NCI-H1436 (cell line): ENCODE measurements at regions not wholly inside any gene's neighbourhood (a gene's known extent, or its start where the extent isn't known, plus 50 kb on each side); places are given as distances from the start of the nearest gene placed in this dataset.

Source experiments
- DNase-seq: peaks from one replicate; lab custom pipeline; 2025; lab: John Stamatoyannopoulos, UW

GRCh38 chr15:35857567-35858226 lies 311.7 kb upstream of the DPH6 start:
- DNase-seq = no peak

GRCh38 chr15:35858707-35859106 lies 312.7 kb upstream of the DPH6 start:
- no peak for DNase-seq

GRCh38 chr15:35863655-35864054 lies 317.7 kb upstream of the DPH6 start:
- DNase-seq = no peak

- no peak for DNase-seq
Observed at GRCh38 chr15:35867356-35867755, 321.4 kb upstream of the DPH6 start.

- no peak for DNase-seq
Observed at GRCh38 chr15:35871282-35871681, 325.3 kb upstream of the DPH6 start.

GRCh38 chr15:35871812-35872211 lies 325.8 kb upstream of the DPH6 start:
- DNase-seq = no peak

GRCh38 chr15:35872577-35872976 lies 326.6 kb upstream of the DPH6 start:
- DNase-seq = no peak

- no peak for DNase-seq
Observed at GRCh38 chr15:35874260-35874905, 328.4 kb upstream of the DPH6 start.

- no peak for DNase-seq
Observed at GRCh38 chr15:35876762-35877161, 330.8 kb upstream of the DPH6 start.

GRCh38 chr15:35880896-35881295 lies 334.9 kb upstream of the DPH6 start:
- no peak for DNase-seq

GRCh38 chr15:35885870-35886269 lies 339.9 kb upstream of the DPH6 start:
- no peak for DNase-seq

- DNase-seq = no peak
Observed at GRCh38 chr15:35886765-35887164, 340.8 kb upstream of the DPH6 start.

- DNase-seq = no peak
Observed at GRCh38 chr15:35888815-35889214, 342.9 kb upstream of the DPH6 start.

- DNase-seq = no peak
Observed at GRCh38 chr15:35907511-35907910, 361.5 kb upstream of the DPH6 start.

GRCh38 chr15:35909414-35909813 lies 363.4 kb upstream of the DPH6 start:
- DNase-seq = no peak

GRCh38 chr15:35910227-35910626 lies 364.3 kb upstream of the DPH6 start:
- no peak for DNase-seq

GRCh38 chr15:35911052-35911777 lies 365.2 kb upstream of the DPH6 start:
- DNase-seq = no peak

GRCh38 chr15:35912196-35912595 lies 366.2 kb upstream of the DPH6 start:
- DNase-seq = no peak

- DNase-seq = no peak
Observed at GRCh38 chr15:35914573-35914972, 368.6 kb upstream of the DPH6 start.

- no peak for DNase-seq
Observed at GRCh38 chr15:35921046-35921445, 375.1 kb upstream of the DPH6 start.

- DNase-seq = no peak
Observed at GRCh38 chr15:35925275-35926006, 379.5 kb upstream of the DPH6 start.

- DNase-seq = no peak
Observed at GRCh38 chr15:35926007-35926380, 380.0 kb upstream of the DPH6 start.

GRCh38 chr15:35928847-35929246 lies 382.9 kb upstream of the DPH6 start:
- DNase-seq = no peak
